HG02642 (cell line): ENCODE measurements at regions not wholly inside any gene's neighbourhood (a gene's known extent, or its start where the extent isn't known, plus 50 kb on each side); places are given as distances from the start of the nearest gene placed in this dataset.

Source experiments
- ATAC-seq: cut with Tn5 transposase; IDR thresholded peaks from one replicate; pipeline ENCODE4 v1.9.1; 2021; ENCODE audit warnings: mild to moderate bottlenecking; ENCODE audit not compliant: unreplicated experiment, poor library complexity

- no peak for ATAC-seq
These were observed 147.8 kb upstream of the CPSF6 start for GRCh38 chr12:69091442-69092017.

GRCh38 chr12:69092137-69092536 is 147.2 kb upstream of the CPSF6 start:
- no peak for ATAC-seq

GRCh38 chr12:69094606-69095216 is 144.7 kb upstream of the CPSF6 start:
- no peak for ATAC-seq

GRCh38 chr12:69095765-69096477 is 143.4 kb upstream of the CPSF6 start:
- ATAC-seq, result no peak

GRCh38 chr12:69096669-69097335 is 142.6 kb upstream of the CPSF6 start:
- ATAC-seq, result no peak

- ATAC-seq, result no peak
These were observed 141.6 kb upstream of the CPSF6 start for GRCh38 chr12:69097619-69098368.

DNA sequence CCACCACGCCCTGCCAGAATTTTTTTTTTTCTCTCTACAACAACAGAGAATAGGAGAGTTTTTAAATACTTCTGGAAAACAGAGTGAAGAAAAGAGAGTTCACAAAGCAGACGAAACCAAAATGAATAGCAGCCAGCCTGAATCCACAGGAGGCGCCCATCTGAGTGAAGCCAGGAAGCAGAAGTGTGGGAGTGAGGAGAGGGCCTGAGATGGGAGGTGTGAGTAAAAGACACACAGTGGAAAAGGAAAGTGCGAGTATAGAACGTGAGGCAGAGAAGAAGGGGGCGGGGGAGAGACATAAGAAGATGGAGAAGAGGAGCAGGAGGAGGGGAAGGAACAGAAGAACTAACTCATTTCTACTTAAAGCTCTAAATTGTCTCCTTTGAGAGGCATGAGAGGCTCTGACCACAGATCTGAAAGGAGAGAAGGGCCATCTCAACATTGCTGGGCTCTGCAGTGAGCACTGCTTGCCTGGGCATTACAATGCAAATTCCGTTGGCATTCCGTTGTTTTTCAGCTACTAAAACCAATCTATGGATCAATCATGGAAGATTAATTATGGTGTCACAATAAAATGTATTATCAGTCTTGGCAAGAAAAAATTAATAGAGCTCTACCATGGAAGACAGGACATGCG is 140.1 kb upstream of the CPSF6 start:
- ATAC-seq, result no peak

GRCh38 chr12:69101505-69101904 is 137.9 kb upstream of the CPSF6 start:
- ATAC-seq, result no peak

DNA sequence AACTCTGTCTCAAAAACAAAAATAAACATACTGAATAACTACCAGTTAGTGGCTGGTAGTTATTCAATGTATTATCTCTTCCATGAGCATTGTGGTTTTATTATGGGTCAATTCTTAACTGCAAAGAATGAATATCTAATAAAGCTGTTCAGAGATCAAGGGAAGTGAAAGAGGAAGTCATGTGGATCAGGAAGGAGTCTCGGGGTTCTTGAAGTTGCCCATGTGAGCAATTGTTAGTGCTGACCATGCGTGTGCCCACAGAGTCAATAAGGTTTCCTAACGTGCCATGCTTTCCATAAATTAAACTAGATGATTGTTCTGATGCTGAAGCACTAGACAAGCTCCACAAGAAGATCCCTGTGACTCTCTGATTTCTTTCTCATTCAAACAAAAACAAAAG is 136.5 kb upstream of the CPSF6 start:
- no peak for ATAC-seq

- no peak for ATAC-seq
These were observed 134.0 kb upstream of the CPSF6 start for GRCh38 chr12:69105101-69105962.

- no peak for ATAC-seq
These were observed 132.8 kb upstream of the CPSF6 start for GRCh38 chr12:69106482-69107118.

DNA sequence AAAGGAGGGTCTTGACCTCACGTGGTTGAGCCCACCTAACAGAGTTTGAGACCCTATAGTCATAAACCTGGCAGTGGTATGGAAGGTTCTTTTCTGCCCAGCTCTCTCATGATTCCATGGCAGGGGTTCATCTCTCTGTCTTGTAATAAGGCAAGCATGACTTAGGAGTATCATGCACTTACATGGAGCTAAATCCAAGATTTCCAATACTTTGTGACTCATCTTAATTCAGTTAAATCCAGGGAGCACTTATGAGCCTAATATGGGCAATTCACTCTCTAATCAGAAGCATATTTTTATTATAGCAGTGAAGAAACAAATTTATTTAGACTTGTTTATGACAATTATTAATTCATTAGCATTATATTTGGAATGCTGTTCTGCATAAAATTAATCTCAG is 131.8 kb upstream of the CPSF6 start:
- ATAC-seq, result no peak

- no peak for ATAC-seq
These were observed 131.3 kb upstream of the CPSF6 start for GRCh38 chr12:69108037-69108436.

DNA sequence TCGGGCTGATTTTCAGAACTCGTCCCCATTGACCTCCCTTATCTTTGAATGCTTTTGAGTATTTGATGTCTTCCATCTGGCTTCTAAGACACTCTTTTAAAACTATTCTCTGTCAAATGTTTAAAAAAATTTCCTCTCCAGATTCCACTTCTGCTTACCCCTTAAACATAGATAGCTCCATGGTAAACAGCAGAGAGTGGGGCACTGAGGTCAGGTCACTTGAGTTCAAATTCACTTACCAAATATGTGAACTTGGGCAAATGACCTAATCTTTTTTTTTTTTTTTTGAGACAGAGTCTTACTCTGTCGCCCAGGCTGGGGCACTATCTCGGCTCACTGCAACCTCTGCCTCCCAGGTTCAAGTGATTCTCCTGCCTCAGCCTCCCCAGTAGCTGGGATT is 126.8 kb upstream of the CPSF6 start:
- ATAC-seq, result no peak

GRCh38 chr12:69115099-69115498 is 124.3 kb upstream of the CPSF6 start:
- ATAC-seq, result no peak

DNA sequence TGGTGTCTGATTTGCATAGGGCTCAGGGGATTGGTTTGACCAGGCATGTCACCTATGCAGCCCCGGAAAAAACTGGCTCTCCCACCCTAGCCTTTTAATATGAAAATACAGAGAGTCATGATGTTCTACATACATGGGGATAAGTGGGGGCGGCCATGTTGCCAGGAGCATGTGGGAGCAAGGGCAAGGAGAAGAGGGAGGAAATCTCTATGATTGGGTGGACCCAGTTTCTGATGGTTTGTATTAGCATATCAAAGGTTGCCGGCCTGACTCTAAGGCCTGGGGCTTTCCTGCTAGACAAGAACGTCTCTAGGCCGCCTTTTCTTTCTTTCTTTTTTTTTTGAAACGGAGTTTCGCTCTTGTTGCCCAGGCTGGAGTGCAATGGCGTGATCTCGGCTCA is 123.4 kb upstream of the CPSF6 start:
- no peak for ATAC-seq

DNA sequence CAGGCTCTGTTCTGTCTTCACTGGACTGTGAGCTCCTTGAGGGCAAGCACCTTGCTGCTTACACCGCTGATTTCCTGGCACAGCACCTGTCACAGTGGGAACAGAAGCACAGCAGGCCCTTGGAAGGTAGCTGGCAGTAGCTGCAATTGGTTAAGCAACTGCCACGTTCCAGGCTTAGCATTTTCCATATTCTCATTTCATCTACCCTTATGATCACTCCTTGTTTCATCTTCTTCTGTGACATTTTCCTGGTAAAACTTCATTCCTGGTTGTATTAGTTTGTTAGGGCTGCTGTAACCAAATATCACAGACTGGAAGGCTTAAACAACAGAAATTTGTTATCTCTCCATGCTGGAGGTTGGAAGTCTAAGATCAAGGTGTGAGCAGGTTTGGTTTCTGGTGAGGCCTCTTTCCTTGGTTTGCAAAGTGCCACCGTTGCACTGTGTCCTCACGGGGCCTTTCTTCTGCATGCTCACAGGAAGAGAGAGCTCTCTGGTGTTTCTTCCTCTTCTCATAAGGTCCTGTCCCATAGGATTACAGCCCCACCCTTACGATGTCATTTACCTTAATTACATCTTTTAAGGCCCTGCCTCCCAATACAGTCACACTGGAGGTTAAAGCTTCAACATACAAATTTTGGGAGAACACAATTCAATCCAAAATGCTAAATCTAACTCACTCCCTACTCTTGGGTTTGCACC is 121.7 kb upstream of the CPSF6 start:
- no peak for ATAC-seq

GRCh38 chr12:69118516-69118915 is 120.9 kb upstream of the CPSF6 start:
- ATAC-seq, result no peak
